HEK293 (cell line): ENCODE measurements at regions not wholly inside any gene's neighbourhood (a gene's known extent, or its start where the extent isn't known, plus 50 kb on each side); places are given as distances from the start of the nearest gene placed in this dataset.

ENCODE experiments used
- CTCF ChIA-PET: fragments of 350-600 bp; formaldehyde crosslinking; extraction: SDS; loops from one replicate; lab custom pipeline; 2021; ENCODE audit warnings: antibody characterized with exemption; lab: Yijun Ruan, JAX
- POLR2A ChIA-PET: fragments of 300-600 bp; formaldehyde crosslinking; extraction: SDS; loops from one replicate; lab custom pipeline; 2020; ENCODE audit warnings: antibody characterized with exemption, inconsistent platforms; lab: Yijun Ruan, JAX
- H3K27ac ChIP-seq: fragments of 200-500 bp; sonication (Bioruptor generic); 2 replicates; pipeline ENCODE4 v1.5.1; 2014; ENCODE audit warnings: low read depth, low read length, control low read depth, inconsistent platforms; ENCODE audit errors: extremely low read depth
- H3K36me3 ChIP-seq, 2 experiments: fragments of 200-500 bp in 1 of 2; sonication (Bioruptor generic) in 1 of 2; 1 replicate in 1 of 2; 2 replicates in 1 of 2; pipeline ENCODE4 v1.5.1; 2014 to 2017; ENCODE audit warnings: inconsistent platforms in 2 of 2, low read length in 2 of 2; ENCODE audit not compliant: control insufficient read depth in 2 of 2, insufficient read depth in 1 of 2
- H3K4me1 ChIP-seq: fragments of 200-500 bp; sonication (Bioruptor generic); 2 replicates; pipeline ENCODE4 v1.5.1; 2014; ENCODE audit warnings: mild to moderate bottlenecking, low read length, inconsistent platforms; ENCODE audit not compliant: control insufficient read depth, insufficient read depth
- H3K4me3 ChIP-seq: 2 replicates; pipeline ENCODE4 v1.5.1; 2011; ENCODE audit warnings: low read depth, mild to moderate bottlenecking, control low read depth, low read length, moderate library complexity
- H3K9me3 ChIP-seq: fragments of 200-500 bp; sonication (Bioruptor generic); 2 replicates; pipeline ENCODE4 v1.5.1; 2014; ENCODE audit warnings: low read depth, low read length, inconsistent platforms; ENCODE audit not compliant: control insufficient read depth, insufficient read depth
- BCL11A ChIP-seq: fragments of 450-650 bp; formaldehyde crosslinking; IDR thresholded peaks from 2 replicates; pipeline ENCODE4 v1.5.1; 2016; ENCODE audit warnings: low read depth, missing biosample characterization, missing genetic modification characterization
- ELK4 ChIP-seq: IDR thresholded peaks from 2 replicates; pipeline ENCODE4 v1.6.1; 2011; ENCODE audit warnings: mild to moderate bottlenecking, low read depth, low read length, borderline replicate concordance
- INSM2 ChIP-seq: fragments of 450-650 bp; formaldehyde crosslinking; IDR thresholded peaks from 2 replicates; pipeline ENCODE4 v1.5.1; 2016; ENCODE audit warnings: missing biosample characterization, missing genetic modification characterization
- KLF1 ChIP-seq: fragments of 450-650 bp; formaldehyde crosslinking; IDR thresholded peaks from 2 replicates; pipeline ENCODE4 v1.5.1; 2016; ENCODE audit warnings: missing biosample characterization, missing genetic modification characterization
- PBX3 ChIP-seq: sonication (generic); formaldehyde crosslinking; IDR thresholded peaks from 2 replicates; pipeline ENCODE4 v1.8.1; 2022; ENCODE audit warnings: mild to moderate bottlenecking, moderate library complexity, missing genetic modification reagents
- PRDM4 ChIP-seq: fragments of 450-650 bp; formaldehyde crosslinking; IDR thresholded peaks from 2 replicates; pipeline ENCODE4 v1.5.1; 2017; ENCODE audit warnings: missing biosample characterization, missing genetic modification characterization
- SCRT2 ChIP-seq: fragments of 450-650 bp; formaldehyde crosslinking; IDR thresholded peaks from 2 replicates; pipeline ENCODE4 v1.5.1; 2016; ENCODE audit warnings: missing biosample characterization, missing genetic modification characterization
- SP2 ChIP-seq: fragments of 450-650 bp; formaldehyde crosslinking; IDR thresholded peaks from 2 replicates; pipeline ENCODE4 v1.5.1; 2016; ENCODE audit warnings: missing biosample characterization, missing genetic modification characterization
- TSHZ1 ChIP-seq: fragments of 450-650 bp; formaldehyde crosslinking; IDR thresholded peaks from 2 replicates; pipeline ENCODE4 v1.5.1; 2016; ENCODE audit warnings: missing biosample characterization, missing genetic modification characterization, borderline replicate concordance
- YY2 ChIP-seq: fragments of 450-650 bp; formaldehyde crosslinking; IDR thresholded peaks from 2 replicates; pipeline ENCODE4 v1.5.1; 2016; ENCODE audit warnings: missing biosample characterization, missing genetic modification characterization
- ZBTB21 ChIP-seq: fragments of 450-650 bp; formaldehyde crosslinking; IDR thresholded peaks from 2 replicates; pipeline ENCODE4 v1.5.1; 2017; ENCODE audit warnings: missing biosample characterization, missing genetic modification characterization
- ZFHX2 ChIP-seq: fragments of 450-650 bp; formaldehyde crosslinking; conservative IDR thresholded peaks from 2 replicates; pipeline ENCODE4 v1.5.1; 2016; ENCODE audit warnings: missing biosample characterization, missing genetic modification characterization
- ZNF114 ChIP-seq: fragments of 450-650 bp; formaldehyde crosslinking; IDR thresholded peaks from 2 replicates; pipeline ENCODE4 v1.5.0; 2017; ENCODE audit warnings: missing biosample characterization, missing genetic modification characterization
- ZNF2 ChIP-seq: fragments of 450-650 bp; formaldehyde crosslinking; IDR thresholded peaks from 2 replicates; pipeline ENCODE4 v1.5.1; 2016; ENCODE audit warnings: missing biosample characterization, missing genetic modification characterization
- ZNF391 ChIP-seq: fragments of 450-650 bp; formaldehyde crosslinking; IDR thresholded peaks from 2 replicates; pipeline ENCODE4 v1.5.1; 2016; ENCODE audit warnings: low read depth, missing biosample characterization, missing genetic modification characterization, borderline replicate concordance
- ZNF629 ChIP-seq: fragments of 450-650 bp; formaldehyde crosslinking; IDR thresholded peaks from 2 replicates; pipeline ENCODE4 v1.5.1; 2017; ENCODE audit warnings: missing biosample characterization, missing genetic modification characterization
- ZNF664 ChIP-seq: fragments of 450-650 bp; formaldehyde crosslinking; IDR thresholded peaks from 2 replicates; pipeline ENCODE4 v1.5.1; 2016; ENCODE audit warnings: missing biosample characterization, missing genetic modification characterization
- ZNF692 ChIP-seq: fragments of 450-650 bp; formaldehyde crosslinking; IDR thresholded peaks from 2 replicates; pipeline ENCODE4 v1.5.1; 2016; ENCODE audit warnings: missing biosample characterization, missing genetic modification characterization

GRCh38 chr1:213690341-213690917 is 297.3 kb upstream of the PROX1 start:
- CTCF ChIA-PET = no interaction called here
- TF ChIP-seq ZNF391 (no peak), ELK4 (no peak), ZNF114 (tag by site-specific recombination) (no peak), KLF1 (tag by site-specific recombination) (no peak), ZFHX2 (no peak), SP2 (tag by site-specific recombination) (no peak), ZBTB21 (no peak), INSM2 (tag by site-specific recombination) (no peak), ZNF692 (no peak), SCRT2 (tag by site-specific recombination) (no peak), TSHZ1 (tag by site-specific recombination) (no peak), BCL11A (tag by site-specific recombination) (no peak), PBX3 (CRISPR knock-in tag) (no peak), ZNF629 (tag by site-specific recombination) (no peak), YY2 (tag by site-specific recombination) (no peak), ZNF2 (tag by site-specific recombination) (no peak), PRDM4 (tag by site-specific recombination) (no peak), ZNF664 (tag by site-specific recombination) (no peak)

More at GRCh38 chr1:213690341-213690917, 297.3 kb upstream of the PROX1 start:
- Histone ChIP-seq H3K4me3 (no peak overlapping the region), H3K36me3 (no peaks in the 10 kb centered on the region), H3K27ac (no peak overlapping the region), H3K9me3 (no peaks in the 10 kb centered on the region), H3K4me1 (0 out of 2 replicates have a peak, but pooled peaks cover 3% of the 10 kb centered on the region)
- POLR2A ChIA-PET = no interaction called here
